Muscle of arm (tissue), 1 donor: ENCODE measurements at regions not wholly inside any gene's neighbourhood (a gene's known extent, or its start where the extent isn't known, plus 50 kb on each side); places are given as distances from the start of the nearest gene placed in this dataset.
A peak's percentile ranks its signal among the peaks of the same experiment; 100 is the strongest.

Experiments used
- DNase-seq: peaks from one replicate; pipeline ENCODE4 v3.0.0-alpha.2; 2013

GRCh38 chr11:122523846-122524805 is 131.4 kb upstream of the UBASH3B start:
- DNase-seq: peak; percentile 52

- no peak for DNase-seq
Measured at GRCh38 chr11:122521626-122522025, 133.9 kb upstream of the UBASH3B start.

- no peak for DNase-seq
Measured at GRCh38 chr11:122517403-122518379, 137.8 kb upstream of the UBASH3B start.

- no peak for DNase-seq
Measured at GRCh38 chr11:122516686-122517085, 138.8 kb upstream of the UBASH3B start.

- DNase-seq: no peak
Measured at GRCh38 chr11:122513997-122514396, 141.5 kb upstream of the UBASH3B start.

GRCh38 chr11:122513328-122513727 is 142.2 kb upstream of the UBASH3B start:
- DNase-seq: no peak

GRCh38 chr11:122512688-122513087 is 142.8 kb upstream of the UBASH3B start:
- no peak for DNase-seq

- no peak for DNase-seq
Measured at GRCh38 chr11:122509899-122510298, 145.6 kb upstream of the UBASH3B start.

GRCh38 chr11:122509091-122509490 is 146.4 kb upstream of the UBASH3B start:
- DNase-seq: no peak

GRCh38 chr11:122505304-122506006 is 150.1 kb upstream of the UBASH3B start:
- DNase-seq: peak; percentile 88

GRCh38 chr11:122494221-122494620 is 161.3 kb upstream of the UBASH3B start:
- peak; percentile 28 for DNase-seq

- DNase-seq: peak; percentile 67
Measured at GRCh38 chr11:122491509-122491908, 164.0 kb upstream of the UBASH3B start.

GRCh38 chr11:122488892-122489706 is 166.4 kb upstream of the UBASH3B start:
- DNase-seq: no peak

GRCh38 chr11:122487669-122488068 is 167.9 kb upstream of the UBASH3B start:
- DNase-seq: no peak

- DNase-seq: no peak
Measured at GRCh38 chr11:122486793-122487495, 168.6 kb upstream of the UBASH3B start.

GRCh38 chr11:122478986-122479385 is 176.5 kb upstream of the UBASH3B start:
- no peak for DNase-seq

- no peak for DNase-seq
Measured at GRCh38 chr11:122468965-122469364, 186.6 kb upstream of the UBASH3B start.

- DNase-seq: no peak
Measured at GRCh38 chr11:122463530-122463929, 192.0 kb upstream of the UBASH3B start.

- DNase-seq: no peak
Measured at GRCh38 chr11:122459064-122459463, 196.5 kb upstream of the UBASH3B start.

- peak; percentile 48 for DNase-seq
Measured at GRCh38 chr11:122453586-122453985, 201.9 kb upstream of the UBASH3B start.
